Adrenal gland (tissue), 9 donors: ENCODE measurements at regions not wholly inside any gene's neighbourhood (a gene's known extent, or its start where the extent isn't known, plus 50 kb on each side); places are given as distances from the start of the nearest gene placed in this dataset.

ENCODE experiments used
- DNase-seq, 7 donors: peaks; one replicate each; pipeline ENCODE4 v3.0.0-alpha.2; 2019 to 2020
- H3K27ac ChIP-seq, 5 donors: fragments of 200-600 bp; sonication (generic) in 4 of 5; 1 replicate in 3 of 5; 2 replicates in 2 of 5; pipeline versions ENCODE4 v1.5.1 to v1.8.0; 2016 to 2020; ENCODE audit warnings: mild to moderate bottlenecking in 1 of 5
- H3K27me3 ChIP-seq: fragments of 200-600 bp; 2 replicates; pipeline ENCODE4 v1.8.0; 2021
- H3K36me3 ChIP-seq, 2 donors: fragments of 200-600 bp; replicated peaks in 1 of 2; 1 replicate in 1 of 2; 2 replicates in 1 of 2; pipeline versions ENCODE4 v1.5.1 to v1.8.0; 2018 to 2022
- H3K4me1 ChIP-seq, 2 donors: fragments of 200-600 bp; replicated peaks in 1 of 2; 1 replicate in 1 of 2; 2 replicates in 1 of 2; pipeline versions ENCODE4 v1.5.1 to v1.8.0; 2018 to 2021
- H3K4me3 ChIP-seq, 4 donors: fragments of 200-600 bp; sonication (generic) in 3 of 4; one replicate each; pipeline ENCODE4 v1.5.1; 2016 to 2018
- H3K9me3 ChIP-seq, 3 donors: fragments of 200-600 bp; sonication (generic) in 1 of 3; replicated peaks in 1 of 3; 1 replicate in 2 of 3; 2 replicates in 1 of 3; pipeline versions ENCODE4 v1.5.1 to v1.8.0; 2016 to 2021
- POLR2A ChIP-seq, 2 donors: fragments of 450-650 bp; IDR thresholded peaks; one replicate each; pipeline ENCODE4 v1.6.1; 2017; ENCODE audit warnings: antibody characterized with exemption in 2 of 2, mild to moderate bottlenecking in 2 of 2, moderate library complexity in 1 of 2
- WGBS, 4 donors: extraction: QIAGEN DNeasy Blood & Tissue Kit in 2 of 4; methylation state at CpG; one replicate each; pipeline versions ENCODE4 v1.1.5 to v1.1.7; 2013 to 2017; 5-methylcytosine and 5-hydroxymethylcytosine counted together
- intact Hi-C, 2 donors: fragments of 100-400 bp; cut with DNase I; formaldehyde crosslinking; loops; one replicate each; pipeline versions ENCODE4 v1.14.1 to v1.15.0; 2022 to 2023
- TF ChIP-seq, protein P1 (sequence below), 6 experiments: fragments of 450-650 bp in 4 of 6; fragments of 200-600 bp in 2 of 6; sonication (generic) in 1 of 6; IDR thresholded peaks; 1 replicate in 5 of 6; 2 replicates in 1 of 6; pipeline versions ENCODE4 v1.5.1 to v1.8.0; 2016 to 2021; ENCODE audit warnings: antibody characterized with exemption in 6 of 6, mild to moderate bottlenecking in 2 of 6, moderate library complexity in 1 of 6
- donor health status: healthy with polysubstance abuse.
- donor health status: Bipolar disorder and iron deficiency.
- donor health status: DM: yes; HTN: yes; CAD: no.
- donor health status: DM: no; HTN: no; CAD: no.
- donor health status: DM: no; HTN: no; CAD: no.

DNA sequence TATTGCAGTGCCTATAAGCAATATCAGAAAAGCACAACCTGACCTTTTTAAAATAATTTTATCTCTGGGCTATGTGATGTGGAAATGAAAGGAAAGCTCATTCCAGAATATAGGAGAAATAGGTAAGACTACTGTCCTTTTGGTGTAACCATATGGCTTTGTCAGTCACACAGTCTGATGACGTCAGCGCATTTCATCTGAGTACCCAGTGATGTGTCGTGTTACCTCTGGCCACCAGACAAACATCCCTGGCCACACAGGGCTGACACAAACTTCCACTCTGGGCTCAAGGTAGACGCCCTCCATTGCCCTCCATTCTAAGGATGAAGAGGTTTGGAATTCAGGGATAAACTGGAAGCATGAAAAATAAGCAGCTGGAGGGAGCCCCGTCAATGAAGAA is 506.7 kb downstream of the CMPK2 start:
- WGBS, 4 donors = 69 to 86% (median 73%) methylated on average over 5 of the region's 5 CpGs
- Histone ChIP-seq H3K27me3 (no peaks in the 10 kb centered on the region), H3K36me3 (no peaks in the 10 kb centered on the region), H3K9me3 (no peaks in the 10 kb centered on the region), H3K4me1 (no peaks in the 10 kb centered on the region), H3K27ac (no peak overlapping the region), H3K4me3 (no peak overlapping the region)
- no peak for TF ChIP-seq POLR2A (IDR thresholded peaks at IDR 0.05)
- TF ChIP-seq, protein P1, sequence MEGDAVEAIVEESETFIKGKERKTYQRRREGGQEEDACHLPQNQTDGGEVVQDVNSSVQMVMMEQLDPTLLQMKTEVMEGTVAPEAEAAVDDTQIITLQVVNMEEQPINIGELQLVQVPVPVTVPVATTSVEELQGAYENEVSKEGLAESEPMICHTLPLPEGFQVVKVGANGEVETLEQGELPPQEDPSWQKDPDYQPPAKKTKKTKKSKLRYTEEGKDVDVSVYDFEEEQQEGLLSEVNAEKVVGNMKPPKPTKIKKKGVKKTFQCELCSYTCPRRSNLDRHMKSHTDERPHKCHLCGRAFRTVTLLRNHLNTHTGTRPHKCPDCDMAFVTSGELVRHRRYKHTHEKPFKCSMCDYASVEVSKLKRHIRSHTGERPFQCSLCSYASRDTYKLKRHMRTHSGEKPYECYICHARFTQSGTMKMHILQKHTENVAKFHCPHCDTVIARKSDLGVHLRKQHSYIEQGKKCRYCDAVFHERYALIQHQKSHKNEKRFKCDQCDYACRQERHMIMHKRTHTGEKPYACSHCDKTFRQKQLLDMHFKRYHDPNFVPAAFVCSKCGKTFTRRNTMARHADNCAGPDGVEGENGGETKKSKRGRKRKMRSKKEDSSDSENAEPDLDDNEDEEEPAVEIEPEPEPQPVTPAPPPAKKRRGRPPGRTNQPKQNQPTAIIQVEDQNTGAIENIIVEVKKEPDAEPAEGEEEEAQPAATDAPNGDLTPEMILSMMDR (IDR thresholded peaks at IDR 0.05) = no peak
- no peak for DNase-seq
- intact Hi-C loops = no loop called here

DNA sequence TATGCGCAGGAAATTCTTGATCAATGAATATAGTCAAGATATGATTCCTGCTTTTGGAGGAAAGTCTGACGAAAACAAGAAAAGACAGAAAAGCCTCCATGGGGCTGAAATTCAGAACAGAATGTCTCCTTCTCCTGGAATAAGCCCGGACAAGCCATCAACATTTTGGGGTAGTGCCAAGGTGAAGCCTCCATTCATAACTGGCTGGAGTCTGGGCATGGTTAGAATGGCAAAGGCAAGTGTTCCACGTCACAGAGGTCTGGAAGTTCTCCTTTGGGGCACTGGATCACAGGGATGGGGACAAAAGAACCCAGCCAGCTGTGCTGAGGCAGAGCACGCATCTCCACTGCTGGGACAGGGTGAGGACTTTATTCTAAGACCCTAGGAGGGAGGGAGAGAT is 505.7 kb downstream of the CMPK2 start:
- H3K4me3 ChIP-seq = no peak overlapping the region
- TF ChIP-seq, protein P1 (IDR thresholded peaks at IDR 0.05) = no peak
- TF ChIP-seq POLR2A (IDR thresholded peaks at IDR 0.05) = no peak
- no peaks in the 10 kb centered on the region for H3K36me3 ChIP-seq
- H3K4me1 ChIP-seq = no peaks in the 10 kb centered on the region
- H3K9me3 ChIP-seq = no peaks in the 10 kb centered on the region
- intact Hi-C loops = no loop called here
- no peak overlapping the region for H3K27ac ChIP-seq
- DNase-seq = no peak
- 59 to 76% (median 68%) methylated on average over 5 of the region's 5 CpGs for WGBS, 4 donors
- no peaks in the 10 kb centered on the region for H3K27me3 ChIP-seq

DNA sequence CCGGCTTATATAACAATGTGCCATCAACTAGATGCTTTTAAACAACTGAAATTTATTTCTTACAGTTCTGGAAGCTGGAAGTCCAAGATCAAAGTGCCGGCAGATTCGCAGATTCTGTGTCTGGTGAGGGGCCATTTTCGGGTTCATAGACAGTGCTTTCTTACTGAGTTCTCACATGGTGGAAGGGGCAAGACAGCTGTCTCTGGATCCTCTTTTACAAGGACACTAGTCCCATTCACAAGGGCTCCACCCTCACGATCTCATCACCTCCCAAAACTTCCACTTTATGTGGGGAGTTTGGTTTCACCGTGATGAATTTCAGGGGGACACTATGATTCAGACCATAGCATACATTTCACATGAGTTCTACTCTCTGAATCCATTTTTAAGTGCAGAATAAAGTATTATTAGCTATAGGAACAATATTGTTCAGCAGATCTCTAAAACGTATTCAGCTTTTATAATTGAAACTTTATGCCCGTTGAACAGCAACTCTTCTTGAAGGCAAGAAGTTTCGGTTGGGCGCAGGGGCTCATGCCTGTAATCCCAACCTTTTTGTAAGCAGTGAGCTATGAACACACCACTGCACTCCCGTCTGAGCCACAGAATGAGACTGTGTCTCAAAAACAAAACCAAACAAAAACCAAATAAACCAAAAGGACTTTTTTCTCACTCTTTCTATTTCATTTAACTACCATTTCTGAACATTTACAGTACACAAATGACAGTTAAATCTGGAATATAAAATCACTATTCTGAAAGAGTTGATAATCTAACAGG is 502.8 kb downstream of the CMPK2 start:
- Histone ChIP-seq H3K9me3 (no peaks in the 10 kb centered on the region), H3K27me3 (no peaks in the 10 kb centered on the region), H3K36me3 (no peaks in the 10 kb centered on the region), H3K4me1 (no peaks in the 10 kb centered on the region), H3K27ac (no peak overlapping the region), H3K4me3 (no peak overlapping the region)
- DNase-seq = no peak
- intact Hi-C loops = no loop called here
- no peak for TF ChIP-seq POLR2A (IDR thresholded peaks at IDR 0.05)
- TF ChIP-seq, protein P1 (IDR thresholded peaks at IDR 0.05) = no peak
- WGBS, 4 donors = 63 to 77% (median 73%) methylated on average over 11 of the region's 11 CpGs

DNA sequence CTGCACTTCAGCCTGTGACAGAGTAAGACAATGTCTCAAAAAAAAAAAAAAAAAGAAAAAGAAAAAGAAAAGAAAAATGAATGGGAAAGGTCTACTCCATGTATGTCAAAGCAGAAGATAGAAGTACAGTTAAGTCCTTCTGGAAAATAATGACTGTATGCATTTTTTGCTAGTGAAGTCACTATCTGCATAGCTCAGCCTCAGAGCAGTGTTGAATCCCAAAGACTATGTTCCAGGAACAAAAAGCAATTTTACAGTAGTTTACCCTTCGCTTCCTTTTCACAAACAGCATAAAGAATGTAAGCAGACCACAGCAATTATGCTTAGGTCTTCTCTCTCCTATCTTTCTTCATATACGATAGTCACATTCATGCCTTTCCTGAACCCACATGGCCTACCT is 497.4 kb downstream of the CMPK2 start:
- no peak overlapping the region for H3K27ac ChIP-seq
- H3K4me3 ChIP-seq = no peak overlapping the region
- TF ChIP-seq, protein P1 (IDR thresholded peaks at IDR 0.05) = no peak
- TF ChIP-seq POLR2A (IDR thresholded peaks at IDR 0.05) = no peak
- WGBS, 4 donors = 86 to 95% (median 91%) methylated on average over 2 of the region's 2 CpGs
- intact Hi-C loops = no loop called here
- H3K4me1 ChIP-seq = no peaks in the 10 kb centered on the region
- H3K9me3 ChIP-seq = no peaks in the 10 kb centered on the region
- no peaks in the 10 kb centered on the region for H3K27me3 ChIP-seq
- DNase-seq = no peak
- no peaks in the 10 kb centered on the region for H3K36me3 ChIP-seq
